Activated naive CD4-positive, alpha-beta T cell treated with anti-CD3 and anti-CD28 coated beads for 36 hours (primary cell): ENCODE measurements at regions not wholly inside any gene's neighbourhood (a gene's known extent, or its start where the extent isn't known, plus 50 kb on each side); places are given as distances from the start of the nearest gene placed in this dataset.

Experiments used
- CTCF ChIA-PET: fragments of 350-600 bp; sonication (Branson Sonifier 250); formaldehyde crosslinking; loops from one replicate; lab custom pipeline; 2021; ENCODE audit warnings: antibody characterized with exemption; lab: Charles Lee
- DNase-seq: peaks from one replicate; pipeline ENCODE4 v3.0.0-alpha.2; 2020
- H3K27ac Mint-ChIP-seq: one replicate; pipeline ENCODE4 v1.8.0; 2021; ENCODE audit warnings: mild to moderate bottlenecking, mixed read lengths
- H3K27me3 Mint-ChIP-seq: one replicate; pipeline ENCODE4 v1.8.0; 2021; ENCODE audit warnings: low read depth, mixed read lengths
- H3K36me3 Mint-ChIP-seq: one replicate; pipeline ENCODE4 v1.8.0; 2021; ENCODE audit warnings: low read depth, mixed read lengths
- H3K4me1 Mint-ChIP-seq: one replicate; pipeline ENCODE4 v1.8.0; 2021; ENCODE audit warnings: low read depth, mixed read lengths
- H3K4me3 Mint-ChIP-seq: one replicate; pipeline ENCODE4 v1.8.0; 2021; ENCODE audit warnings: mild to moderate bottlenecking, moderate library complexity, mixed read lengths
- H3K9me3 Mint-ChIP-seq: one replicate; pipeline ENCODE4 v1.8.0; 2021; ENCODE audit warnings: mixed read lengths
- intact Hi-C: fragments of 100-400 bp; cut with micrococcal nuclease; formaldehyde crosslinking; loops from one replicate; pipeline ENCODE4 v1.15.1; 2023

DNA sequence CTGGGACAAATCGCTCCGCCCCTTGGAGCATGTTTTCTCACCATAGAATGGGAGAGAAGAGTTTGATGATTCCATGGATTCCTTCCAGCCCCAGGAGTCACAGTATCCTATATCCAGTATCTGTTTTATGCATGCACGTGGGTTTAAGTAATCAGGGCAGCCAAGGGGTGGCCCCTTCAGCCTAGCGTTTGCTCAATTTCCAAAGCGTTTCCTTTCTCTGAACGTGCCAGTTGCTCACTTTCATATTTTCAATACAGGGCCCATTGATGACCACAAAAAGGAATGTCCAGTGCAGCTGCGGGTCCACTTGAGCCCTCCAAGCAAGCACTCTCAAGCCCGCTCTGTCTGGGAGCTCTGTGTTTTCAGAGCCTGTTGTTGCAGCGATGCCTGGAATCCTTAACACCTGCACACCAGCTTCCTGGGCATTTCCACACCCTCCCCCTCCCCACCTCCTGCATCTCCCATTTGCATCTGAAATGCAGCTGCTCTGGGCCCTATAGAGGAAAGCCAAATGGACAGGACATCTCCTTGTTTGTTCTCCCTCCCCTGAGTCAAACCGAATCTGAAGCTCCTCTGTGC lies 164.3 kb upstream of the LPP start:
- Mint-ChIP-seq H3K9me3 (peaks cover 2% of the 10 kb centered on the region), H3K4me1 (peaks cover 47% of the 10 kb centered on the region), H3K27me3 (no peaks in the 10 kb centered on the region), H3K27ac (no peak overlapping the region), H3K4me3 (no peak overlapping the region), H3K36me3 (no peaks in the 10 kb centered on the region)
- CTCF ChIA-PET, result interaction anchor here (1.1 kb wide), 1 partner anchor 9 kb away, joined by 3 read pairs; no protein-coding TSS in a partner anchor
- no peak for DNase-seq
- intact Hi-C loops, result no loop called here

DNA sequence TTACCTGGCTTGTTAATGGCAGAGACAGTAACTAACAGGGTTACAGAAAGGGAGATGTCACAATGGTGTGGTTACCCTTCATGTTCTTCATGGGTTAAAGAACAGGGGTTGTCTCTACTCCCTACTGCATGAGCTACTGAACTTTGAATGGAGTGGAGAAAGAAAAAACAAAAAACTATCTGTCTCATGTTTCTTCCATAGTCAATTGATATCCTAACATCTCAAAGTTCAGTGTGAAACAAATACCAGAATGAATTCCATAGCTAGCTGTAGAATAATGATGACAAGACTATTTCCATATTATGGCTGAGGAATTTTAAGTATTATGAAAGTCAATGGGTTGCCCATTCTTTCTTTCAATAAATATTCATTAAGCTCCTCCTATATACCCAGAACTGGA lies 161.3 kb upstream of the LPP start:
- intact Hi-C loops, result no loop called here
- Mint-ChIP-seq H3K27ac (no peak overlapping the region), H3K36me3 (no peaks in the 10 kb centered on the region), H3K27me3 (no peaks in the 10 kb centered on the region), H3K9me3 (peaks cover 2% of the 10 kb centered on the region), H3K4me1 (peaks cover 32% of the 10 kb centered on the region), H3K4me3 (no peak overlapping the region)
- DNase-seq, result no peak
- CTCF ChIA-PET, result interaction anchor here (1.1 kb wide), 1 partner anchor 252 kb away, joined by 4 read pairs; no protein-coding TSS in a partner anchor

DNA sequence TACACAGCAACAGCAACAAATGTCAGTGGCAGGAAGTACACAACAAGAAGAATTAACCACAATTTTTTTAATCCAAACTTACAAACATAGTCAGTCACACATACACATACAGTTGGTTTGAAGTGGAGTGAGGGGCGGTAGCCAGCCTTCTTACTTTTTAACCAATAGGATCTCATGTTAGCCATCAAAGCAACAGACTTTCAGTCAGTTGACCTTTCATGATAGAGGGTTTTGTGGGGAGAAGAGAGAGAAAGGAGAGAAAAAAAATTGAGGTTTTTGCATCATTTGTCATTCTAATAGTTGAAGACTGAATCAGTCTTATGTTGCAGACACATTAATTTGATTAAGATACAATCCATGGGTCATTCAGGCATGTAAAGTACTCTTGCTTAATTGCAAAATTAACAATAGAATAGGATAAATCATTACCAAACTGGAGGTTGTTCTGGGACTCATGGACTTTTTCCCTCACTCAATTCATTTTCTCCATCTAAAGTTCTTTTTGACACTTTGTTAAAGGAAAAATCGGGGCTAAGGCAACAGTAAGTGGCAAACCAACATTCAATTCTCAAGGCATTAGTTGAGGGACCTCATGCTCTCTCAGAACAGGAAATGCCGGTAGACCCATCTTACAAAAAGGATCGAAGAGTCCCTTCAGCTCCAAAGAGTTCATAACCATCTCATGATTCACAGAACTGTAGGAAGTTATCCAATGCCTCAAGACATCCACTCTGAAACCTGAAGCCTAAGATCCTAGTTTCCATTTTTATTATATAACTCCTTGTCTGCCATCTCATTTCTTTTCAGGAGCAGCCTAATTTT lies 159.5 kb upstream of the LPP start:
- CTCF ChIA-PET, result interaction anchor here (0.6 to 0.7 kb wide), 2 partner anchors 245 to 712 kb away, joined by 3 read pairs; no protein-coding TSS in a partner anchor
- H3K9me3 Mint-ChIP-seq, result peaks cover 2% of the 10 kb centered on the region
- H3K27ac Mint-ChIP-seq, result no peak overlapping the region
- peak; percentile 25 for DNase-seq
- H3K36me3 Mint-ChIP-seq, result no peaks in the 10 kb centered on the region
- peaks cover 32% of the 10 kb centered on the region for H3K4me1 Mint-ChIP-seq
- intact Hi-C loops, result no loop called here
- H3K27me3 Mint-ChIP-seq, result no peaks in the 10 kb centered on the region
- H3K4me3 Mint-ChIP-seq, result no peak overlapping the region

DNA sequence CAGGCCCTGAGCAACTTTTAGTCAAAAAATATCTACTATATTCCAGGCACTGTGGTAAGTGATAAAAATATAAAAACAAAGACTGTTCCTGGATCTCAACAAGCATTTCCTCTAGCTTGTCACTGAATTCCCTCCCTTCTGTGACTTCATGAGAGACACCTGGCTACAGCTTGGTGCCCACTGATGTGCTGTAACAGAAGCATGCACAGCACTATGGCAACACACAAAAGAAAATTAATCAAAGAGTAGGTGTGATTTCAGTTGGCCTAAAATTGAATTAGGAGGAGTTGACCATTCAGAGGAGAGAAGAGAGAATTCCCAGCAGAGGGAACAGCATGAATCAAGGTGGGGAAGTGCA lies 158.9 kb upstream of the LPP start:
- H3K27ac Mint-ChIP-seq, result no peak overlapping the region

DNA sequence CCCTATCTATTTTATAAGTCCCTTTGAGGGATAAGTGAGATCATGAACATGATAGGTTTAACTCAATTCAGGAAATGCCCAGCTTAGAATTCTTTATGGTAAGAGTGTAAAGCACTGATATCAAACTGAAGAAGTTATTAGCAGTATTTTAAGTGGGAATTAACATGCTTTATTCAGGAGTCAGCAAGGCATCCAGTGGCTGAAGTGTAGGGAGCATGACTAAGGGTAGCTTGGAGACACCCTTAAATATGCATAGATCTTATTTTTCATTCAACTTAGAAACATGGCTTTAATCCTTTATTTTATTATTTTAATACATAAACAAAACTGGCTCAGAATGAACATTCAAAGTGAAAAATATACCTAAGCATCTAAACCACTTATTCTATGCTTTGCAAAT lies 158.3 kb upstream of the LPP start:
- Mint-ChIP-seq H3K4me3 (no peak overlapping the region), H3K4me1 (peaks cover 39% of the 10 kb centered on the region), H3K9me3 (peaks cover 2% of the 10 kb centered on the region), H3K36me3 (no peaks in the 10 kb centered on the region), H3K27ac (no peak overlapping the region), H3K27me3 (no peaks in the 10 kb centered on the region)
- no peak for DNase-seq
- intact Hi-C loops, result no loop called here
- CTCF ChIA-PET, result interaction anchor here (0.6 to 1.1 kb wide), 2 partner anchors 255 to 674 kb away, joined by 4 to 6 read pairs; no protein-coding TSS in a partner anchor

More for the DNA sequence above, 158.9 kb upstream of the LPP start:
- H3K27me3 Mint-ChIP-seq, result no peaks in the 10 kb centered on the region
- peaks cover 2% of the 10 kb centered on the region for H3K9me3 Mint-ChIP-seq
- no peak for DNase-seq
- no peaks in the 10 kb centered on the region for H3K36me3 Mint-ChIP-seq
- peaks cover 35% of the 10 kb centered on the region for H3K4me1 Mint-ChIP-seq
- no peak overlapping the region for H3K4me3 Mint-ChIP-seq
- intact Hi-C loops, result no loop called here
- CTCF ChIA-PET, result interaction anchor here (0.6 to 0.7 kb wide), 2 partner anchors 673 to 711 kb away, joined by 3 to 4 read pairs; no protein-coding TSS in a partner anchor

DNA sequence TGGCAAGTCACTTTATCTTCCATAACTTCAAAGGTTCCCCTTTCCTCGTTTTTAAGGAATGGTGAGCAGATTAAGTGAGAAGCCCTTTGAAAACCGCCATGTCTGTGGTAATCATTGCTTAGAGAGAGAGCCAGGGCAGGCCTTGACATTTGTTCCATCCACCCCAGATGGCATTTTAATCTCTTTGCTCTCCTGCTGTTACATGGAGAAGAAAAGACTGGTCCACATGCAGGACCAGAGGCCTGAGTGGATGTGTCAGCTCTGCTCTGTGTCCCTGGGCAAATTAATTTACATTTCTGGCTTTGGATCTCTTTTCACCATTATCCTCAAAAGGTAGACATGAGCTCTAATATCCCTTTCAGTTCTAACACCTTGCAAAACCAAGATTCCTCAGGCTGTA lies 157.3 kb upstream of the LPP start:
- peaks cover 2% of the 10 kb centered on the region for H3K9me3 Mint-ChIP-seq
- H3K27ac Mint-ChIP-seq, result no peak overlapping the region
- CTCF ChIA-PET, result interaction anchor here (1.1 to 1.3 kb wide), 2 partner anchors 8 to 256 kb away, joined by 3 to 6 read pairs; no protein-coding TSS in a partner anchor
- H3K36me3 Mint-ChIP-seq, result no peaks in the 10 kb centered on the region
- intact Hi-C loops, result no loop called here
- H3K4me3 Mint-ChIP-seq, result no peak overlapping the region
- H3K4me1 Mint-ChIP-seq, result peaks cover 44% of the 10 kb centered on the region
- DNase-seq, result no peak
- H3K27me3 Mint-ChIP-seq, result no peaks in the 10 kb centered on the region

DNA sequence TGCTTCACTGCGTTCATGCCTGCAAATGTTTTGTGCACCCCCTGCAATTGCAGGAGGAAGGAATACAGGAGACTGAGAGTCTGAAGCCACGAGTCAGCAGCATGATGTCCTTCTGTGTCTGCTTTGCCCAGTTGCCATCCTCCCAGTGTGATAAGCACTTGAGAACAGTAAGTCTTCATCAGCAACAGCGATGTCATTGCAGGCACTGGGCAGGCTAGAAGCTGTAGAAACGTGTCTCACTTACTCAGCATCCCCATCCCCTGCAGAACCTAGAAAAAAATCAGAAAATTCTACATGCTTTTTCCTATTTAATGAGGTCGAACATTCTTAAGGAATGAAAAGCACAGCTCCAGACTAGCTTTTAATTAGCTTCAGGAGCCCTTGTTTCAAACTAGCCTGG lies 156.5 kb upstream of the LPP start:
- intact Hi-C loops, result no loop called here
- H3K9me3 Mint-ChIP-seq, result peaks cover 2% of the 10 kb centered on the region
- DNase-seq, result no peak
- CTCF ChIA-PET, result interaction anchor here (1.1 to 1.5 kb wide), 3 partner anchors 9 to 257 kb away, joined by 3 to 4 read pairs (median 3); no protein-coding TSS in a partner anchor
- H3K36me3 Mint-ChIP-seq, result no peaks in the 10 kb centered on the region
- no peak overlapping the region for H3K27ac Mint-ChIP-seq
- no peaks in the 10 kb centered on the region for H3K27me3 Mint-ChIP-seq
- H3K4me3 Mint-ChIP-seq, result no peak overlapping the region
- peaks cover 44% of the 10 kb centered on the region for H3K4me1 Mint-ChIP-seq

DNA sequence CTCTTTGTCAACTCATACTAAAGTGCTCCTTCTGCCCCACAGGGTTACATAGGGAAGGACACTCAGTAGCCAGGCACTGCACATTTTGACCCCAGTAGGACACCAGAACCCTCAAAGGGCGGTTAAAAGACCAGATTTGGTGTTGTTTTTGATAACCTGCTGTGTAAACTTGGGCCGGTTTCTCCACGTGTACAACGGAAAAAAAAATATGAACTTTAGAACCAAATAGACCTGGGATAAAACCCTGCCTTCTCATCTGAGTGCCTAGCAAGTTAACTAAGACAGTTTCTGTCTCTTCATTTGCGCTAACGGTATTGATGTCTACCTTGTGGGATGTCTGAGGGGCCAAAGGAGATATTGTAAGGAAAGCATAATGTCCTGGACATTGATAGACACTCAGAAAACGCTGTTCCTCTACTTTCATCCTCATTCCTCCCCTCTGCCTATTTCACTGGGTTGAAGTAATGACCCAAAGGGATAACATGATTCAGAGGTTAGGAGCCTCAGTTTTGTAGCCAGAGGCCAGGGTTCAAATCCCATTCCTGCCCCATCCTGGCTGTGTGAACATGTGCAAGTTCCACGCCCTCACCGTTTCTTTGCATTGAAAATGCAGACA lies 155.9 kb upstream of the LPP start:
- CTCF ChIA-PET, result interaction anchor here (1.1 to 1.5 kb wide), 3 partner anchors 8 to 258 kb away, joined by 3 to 4 read pairs (median 3); no protein-coding TSS in a partner anchor
- no peak overlapping the region for H3K27ac Mint-ChIP-seq
- intact Hi-C loops, result no loop called here
- no peak for DNase-seq
- H3K4me3 Mint-ChIP-seq, result no peak overlapping the region
- H3K9me3 Mint-ChIP-seq, result peaks cover under 1% of the 10 kb centered on the region
- no peaks in the 10 kb centered on the region for H3K27me3 Mint-ChIP-seq
- no peaks in the 10 kb centered on the region for H3K36me3 Mint-ChIP-seq
- H3K4me1 Mint-ChIP-seq, result peaks cover 43% of the 10 kb centered on the region

DNA sequence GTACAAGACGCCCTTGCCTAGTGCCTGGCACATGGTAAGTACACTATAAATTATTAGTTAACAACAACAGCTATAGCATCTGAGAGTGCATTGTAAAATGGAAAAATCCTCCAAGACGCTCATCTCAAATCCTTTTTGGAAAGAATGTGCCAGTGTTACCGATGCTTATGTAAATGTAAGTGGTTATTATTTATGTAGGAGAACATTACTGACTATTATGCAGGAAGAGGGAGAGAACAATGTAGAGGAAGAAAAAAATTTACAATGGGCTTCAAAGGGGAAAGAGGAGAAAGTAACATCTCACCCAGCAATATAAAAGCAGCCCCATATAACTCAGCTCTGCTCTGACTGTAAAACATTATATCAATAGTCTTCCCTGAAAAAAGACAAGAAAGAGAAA lies 155.3 kb upstream of the LPP start:
- DNase-seq, result no peak
- no peaks in the 10 kb centered on the region for H3K9me3 Mint-ChIP-seq
- no peaks in the 10 kb centered on the region for H3K27me3 Mint-ChIP-seq
- H3K27ac Mint-ChIP-seq, result no peak overlapping the region
- peaks cover 40% of the 10 kb centered on the region for H3K4me1 Mint-ChIP-seq
- H3K4me3 Mint-ChIP-seq, result no peak overlapping the region
- CTCF ChIA-PET, result interaction anchor here (1.1 to 1.5 kb wide), 3 partner anchors 9 to 258 kb away, joined by 3 to 4 read pairs (median 3); no protein-coding TSS in a partner anchor
- intact Hi-C loops, result no loop called here
- no peaks in the 10 kb centered on the region for H3K36me3 Mint-ChIP-seq

DNA sequence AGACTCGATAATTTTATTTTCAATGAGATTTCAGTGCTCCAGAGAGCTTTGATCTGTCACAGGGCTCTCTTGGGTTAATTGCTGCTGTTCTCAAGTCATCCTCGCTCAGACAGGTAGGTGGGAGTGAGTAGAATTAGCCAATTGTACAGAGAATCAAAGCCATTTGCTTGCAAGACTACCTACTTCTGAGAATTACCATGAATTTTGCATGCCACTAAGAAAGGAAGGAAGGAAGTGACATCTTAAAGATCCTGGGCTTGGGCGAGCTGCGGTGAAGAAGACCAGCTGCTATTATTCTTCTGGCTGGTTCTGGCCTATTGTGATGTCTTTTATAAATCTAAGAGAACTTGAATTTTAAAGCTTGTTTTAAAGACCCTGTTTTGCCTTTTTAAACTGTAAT lies 154.1 kb upstream of the LPP start:
- Mint-ChIP-seq H3K9me3 (no peaks in the 10 kb centered on the region), H3K4me3 (no peak overlapping the region), H3K36me3 (no peaks in the 10 kb centered on the region), H3K27me3 (no peaks in the 10 kb centered on the region), H3K27ac (peak overlapping the region; percentile 71), H3K4me1 (peaks cover 29% of the 10 kb centered on the region)
- DNase-seq, result peak; percentile 56
- CTCF ChIA-PET, result interaction anchor here (0.5 to 1.9 kb wide), 5 partner anchors 25 to 259 kb away, joined by 3 to 5 read pairs (median 4); no protein-coding TSS in a partner anchor
- intact Hi-C loops, result loop anchor here (1.0 kb wide), 1 partner anchor 24 kb away; no protein-coding TSS in a partner anchor

DNA sequence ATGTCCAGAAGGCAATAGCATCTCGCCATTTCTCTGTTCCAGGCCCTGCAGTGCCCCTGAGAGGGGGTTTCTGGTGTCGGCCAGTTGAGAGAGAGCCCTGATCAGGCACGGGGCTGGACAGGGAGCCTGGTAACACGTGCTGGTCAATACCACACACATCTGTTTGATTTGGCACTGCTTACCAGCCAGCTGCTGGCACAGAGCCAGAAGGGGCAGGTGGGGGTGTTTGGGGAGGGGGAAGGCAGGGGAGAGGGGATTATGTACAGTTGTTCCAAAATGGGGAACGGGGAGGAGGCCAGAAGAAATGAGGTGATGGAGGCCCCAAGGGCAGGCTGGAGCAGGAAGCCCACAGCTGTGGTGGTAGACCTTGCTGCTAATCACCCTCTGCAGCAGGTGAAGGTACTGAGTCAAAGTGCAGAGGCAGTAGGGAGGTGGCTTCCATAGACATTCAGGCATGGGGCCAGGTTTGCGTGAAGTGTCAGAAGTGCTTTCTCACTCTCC lies 153.5 kb upstream of the LPP start:
- intact Hi-C loops, result loop anchor here (1.0 kb wide), 1 partner anchor 24 kb away; no protein-coding TSS in a partner anchor
- no peaks in the 10 kb centered on the region for H3K27me3 Mint-ChIP-seq
- no peaks in the 10 kb centered on the region for H3K9me3 Mint-ChIP-seq
- H3K36me3 Mint-ChIP-seq, result no peaks in the 10 kb centered on the region
- peaks cover 24% of the 10 kb centered on the region for H3K4me1 Mint-ChIP-seq
- CTCF ChIA-PET, result interaction anchor here (0.5 to 1.9 kb wide), 4 partner anchors 26 to 260 kb away, joined by 3 to 5 read pairs (median 4); no protein-coding TSS in a partner anchor
- H3K27ac Mint-ChIP-seq, result peak overlapping the region; percentile 71
- peak overlapping the region; percentile 14 for H3K4me3 Mint-ChIP-seq
- DNase-seq, result peak; percentile 23

DNA sequence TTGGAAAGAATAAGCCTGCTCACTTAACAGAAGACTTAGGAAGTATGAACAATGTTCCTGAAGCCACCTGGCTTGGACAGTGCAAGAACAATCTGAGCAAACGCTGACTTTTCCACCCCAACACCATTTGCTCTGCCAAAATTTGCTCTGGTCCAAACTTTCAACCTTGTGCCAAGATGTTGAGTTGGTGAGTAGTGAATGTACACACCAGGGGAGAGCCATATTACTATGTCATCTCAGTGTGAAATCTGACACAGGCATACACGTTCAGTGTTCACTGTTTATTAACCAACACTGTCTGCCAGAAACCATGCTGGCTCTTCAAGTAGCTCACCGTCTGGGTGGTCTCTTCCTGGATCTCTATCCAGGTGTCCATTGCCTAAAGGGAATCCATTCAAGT lies 152.9 kb upstream of the LPP start:
- DNase-seq, result no peak
- Mint-ChIP-seq H3K27me3 (no peaks in the 10 kb centered on the region), H3K4me3 (no peak overlapping the region), H3K36me3 (no peaks in the 10 kb centered on the region), H3K9me3 (no peaks in the 10 kb centered on the region), H3K27ac (no peak overlapping the region), H3K4me1 (peaks cover 24% of the 10 kb centered on the region)
- CTCF ChIA-PET, result interaction anchor here (0.5 to 1.9 kb wide), 3 partner anchors 9 to 259 kb away, joined by 3 to 5 read pairs (median 4); no protein-coding TSS in a partner anchor
- intact Hi-C loops, result no loop called here
